IMR-90 (cell line): ENCODE measurements at regions not wholly inside any gene's neighbourhood (a gene's known extent, or its start where the extent isn't known, plus 50 kb on each side); places are given as distances from the start of the nearest gene placed in this dataset.

Experiments used
- ATAC-seq: fragments of 200-7000 bp; cut with Tn5 transposase; 2 replicates; pipeline ENCODE4 v1.9.1; 2020; ENCODE audit warnings: low read depth, mild to moderate bottlenecking, moderate library complexity
- BruUV-seq: library from RNA; stranded (reverse); fragments of 400-500 nt; replicated peaks from 2 replicates; lab custom pipeline; 2021; lab: Mats Ljungman, UMichigan
- CTCF ChIA-PET: fragments of 300-600 bp; formaldehyde crosslinking; extraction: SDS; loops from one replicate; lab custom pipeline; 2021; ENCODE audit warnings: antibody characterized with exemption; lab: Yijun Ruan, JAX
- POLR2A ChIA-PET: fragments of 300-600 bp; sonication (Branson Sonifier 250); formaldehyde crosslinking; loops from one replicate; lab custom pipeline; 2022; ENCODE audit warnings: antibody characterized with exemption; ENCODE audit not compliant: unreplicated experiment; lab: Charles Lee
- DNase-seq: peaks from one replicate; pipeline ENCODE4 v3.0.0; 2013
- H2AFZ ChIP-seq: replicated peaks from 2 replicates; pipeline ENCODE3; 2013; ENCODE audit warnings: low read length, mild to moderate bottlenecking; ENCODE audit not compliant: poor library complexity
- H2AK5ac ChIP-seq: 2 replicates; pipeline ENCODE4 v1.6.1; 2013; ENCODE audit warnings: low read depth, low read length, inconsistent platforms
- H2AK9ac ChIP-seq: replicated peaks from 2 replicates; pipeline ENCODE3; 2013; ENCODE audit warnings: mild to moderate bottlenecking, low read depth, low read length, moderate library complexity; ENCODE audit not compliant: poor library complexity
- H2BK120ac ChIP-seq: 2 replicates; pipeline ENCODE4 v1.6.1; 2013; ENCODE audit warnings: low read depth, low read length, inconsistent platforms
- H2BK15ac ChIP-seq: 3 replicates; pipeline ENCODE4 v1.6.1; 2013; ENCODE audit warnings: low read depth, low read length, inconsistent platforms
- H2BK20ac ChIP-seq: 2 replicates; pipeline ENCODE4 v1.6.1; 2013; ENCODE audit warnings: low read depth, mild to moderate bottlenecking, inconsistent platforms, low read length, moderate library complexity
- H2BK5ac ChIP-seq: 2 replicates; pipeline ENCODE4 v1.6.1; 2013; ENCODE audit warnings: mild to moderate bottlenecking, low read depth, low read length, inconsistent platforms; ENCODE audit not compliant: poor library complexity, severe bottlenecking
- H3K14ac ChIP-seq: replicated peaks from 2 replicates; pipeline ENCODE4 v1.6.1; 2013; ENCODE audit warnings: low read depth, low read length, inconsistent platforms
- H3K18ac ChIP-seq: 2 replicates; pipeline ENCODE4 v1.6.1; 2013; ENCODE audit warnings: low read depth, low read length, control low read depth
- H3K23ac ChIP-seq: 2 replicates; pipeline ENCODE4 v1.6.1; 2013; ENCODE audit warnings: low read depth, low read length, inconsistent platforms
- H3K27ac ChIP-seq: 2 replicates; pipeline ENCODE4 v1.5.1; 2013; ENCODE audit warnings: mild to moderate bottlenecking, control low read depth, low read length; ENCODE audit not compliant: insufficient read depth
- H3K27me3 ChIP-seq: 2 replicates; pipeline ENCODE4 v1.6.1; 2013; ENCODE audit warnings: low read length; ENCODE audit not compliant: control insufficient read depth, insufficient read depth
- H3K36me3 ChIP-seq: 2 replicates; pipeline ENCODE4 v1.6.1; 2013; ENCODE audit warnings: low read length, mixed read lengths; ENCODE audit not compliant: control insufficient read depth, insufficient read depth
- H3K4ac ChIP-seq: 2 replicates; pipeline ENCODE4 v1.6.1; 2013; ENCODE audit warnings: low read depth, low read length, inconsistent platforms
- H3K4me1 ChIP-seq: 2 replicates; pipeline ENCODE4 v1.6.1; 2013; ENCODE audit warnings: low read length, mixed read lengths; ENCODE audit not compliant: control insufficient read depth, insufficient read depth
- H3K4me2 ChIP-seq: 2 replicates; pipeline ENCODE4 v1.6.1; 2013; ENCODE audit warnings: low read depth, mild to moderate bottlenecking, control low read depth, low read length, moderate library complexity
- H3K4me3 ChIP-seq: 2 replicates; pipeline ENCODE4 v1.5.1; 2013; ENCODE audit warnings: low read depth, mild to moderate bottlenecking, control low read depth, low read length, moderate library complexity; ENCODE audit not compliant: insufficient read depth
- H3K56ac ChIP-seq: 2 replicates; pipeline ENCODE4 v1.6.1; 2013; ENCODE audit warnings: low read length, inconsistent platforms; ENCODE audit not compliant: insufficient read depth; ENCODE audit errors: extremely low read depth
- H3K79me1 ChIP-seq, 2 experiments: 2 replicates each; pipeline ENCODE4 v1.6.1; 2013; ENCODE audit warnings: low read length in 2 of 2, inconsistent platforms in 1 of 2, low read depth in 1 of 2
- H3K9ac ChIP-seq: 2 replicates; pipeline ENCODE4 v1.6.1; 2013; ENCODE audit warnings: low read depth, low read length, control low read depth
- H3K9me1 ChIP-seq: 2 replicates; pipeline ENCODE4 v1.6.1; 2013; ENCODE audit warnings: low read length, inconsistent platforms; ENCODE audit not compliant: insufficient read depth
- H3K9me3 ChIP-seq: 2 replicates; pipeline ENCODE4 v1.6.1; 2013; ENCODE audit warnings: low read length; ENCODE audit not compliant: control insufficient read depth, insufficient read depth
- H4K20me1 ChIP-seq: 2 replicates; pipeline ENCODE4 v1.6.1; 2013; ENCODE audit warnings: low read length, inconsistent platforms; ENCODE audit not compliant: insufficient read depth
- H4K5ac ChIP-seq: 2 replicates; pipeline ENCODE4 v1.6.1; 2013; ENCODE audit warnings: mild to moderate bottlenecking, low read depth, low read length, control low read depth
- H4K8ac ChIP-seq, 2 experiments: 2 replicates each; pipeline ENCODE4 v1.6.1; 2013; ENCODE audit warnings: low read depth in 2 of 2, low read length in 2 of 2, control low read depth in 1 of 2, inconsistent platforms in 1 of 2
- H4K91ac ChIP-seq: 2 replicates; pipeline ENCODE4 v1.6.1; 2013; ENCODE audit warnings: low read depth, low read length, inconsistent platforms; ENCODE audit not compliant: insufficient read depth
- BHLHE40 ChIP-seq: fragments of 150-350 bp; IDR thresholded peaks from 2 replicates; pipeline ENCODE4 v1.6.1; 2016; ENCODE audit warnings: mild to moderate bottlenecking, low read depth, low read length
- CEBPB ChIP-seq: IDR thresholded peaks from 2 replicates; pipeline ENCODE4 v1.6.1; 2012; ENCODE audit warnings: low read depth, low read length, improper control_type of control experiment
- ELK1 ChIP-seq: fragments of 150-350 bp; IDR thresholded peaks from 2 replicates; pipeline ENCODE4 v1.6.1; 2016; ENCODE audit warnings: low read depth, mild to moderate bottlenecking, low read length, moderate library complexity, borderline replicate concordance
- MXI1 ChIP-seq: IDR thresholded peaks from 2 replicates; pipeline ENCODE4 v1.6.1; 2012; ENCODE audit warnings: low read depth, mild to moderate bottlenecking, low read length, moderate library complexity, borderline replicate concordance
- NFE2L2 ChIP-seq: fragments of 150-350 bp; IDR thresholded peaks from 2 replicates; pipeline ENCODE4 v1.6.1; 2016; ENCODE audit warnings: low read depth, mild to moderate bottlenecking, low read length
- RCOR1 ChIP-seq: IDR thresholded peaks from 2 replicates; pipeline ENCODE4 v1.6.1; 2012; ENCODE audit warnings: mild to moderate bottlenecking, low read length, improper control_type of control experiment; ENCODE audit not compliant: insufficient replicate concordance
- WGBS, 2 experiments: methylation state at CpG; one replicate each; pipeline versions ENCODE4 v1.1.5 to v1.1.7; 2013; ENCODE audit warnings: missing lambda C conversion rate in 2 of 2; ENCODE audit not compliant: insufficient read length in 1 of 2; ENCODE audit errors: extremely low coverage in 2 of 2; 5-methylcytosine and 5-hydroxymethylcytosine counted together
- dilution Hi-C: fragments of 300-500 bp; cut with HindIII; formaldehyde crosslinking; loops from one replicate; pipeline ENCODE4 v1.14.3; 2018; ENCODE audit warnings: low sequenced_read_pairs; ENCODE audit not compliant: unreplicated experiment
- in situ Hi-C: fragments of 300-500 bp; cut with MboI; formaldehyde crosslinking; loops from 3 replicates; pipeline ENCODE4 v1.14.3; 2019; ENCODE audit warnings: low sequenced_read_pairs, inconsistent platforms, mixed read lengths
- intact Hi-C: fragments of 100-400 bp; cut with micrococcal nuclease; formaldehyde crosslinking; loops from 2 replicates; pipeline ENCODE4 v1.10.0; 2022

GRCh38 chr17:72189768-72190593, 69.2 kb downstream of the SOX9 start:
- no TSS peak for BruUV-seq
- ChIA-PET CTCF (interaction anchor here (0.6 kb wide), 1 partner anchor 11 kb away, joined by 4 read pairs; no protein-coding TSS in a partner anchor), POLR2A (no interaction called here)
- no peaks in the 10 kb centered on the region for H3K36me3 ChIP-seq
- H2AK9ac ChIP-seq: no peak overlapping the region
- peak overlapping the region in 1 of 2 experiments; percentile 47; a peak in 2 of 4 replicates for H4K8ac ChIP-seq
- H2AK5ac ChIP-seq: peak overlapping the region; percentile 26
- in situ Hi-C loops: no loop called here
- peaks cover 23% of the 10 kb centered on the region for H3K9me1 ChIP-seq
- intact Hi-C loops: no loop called here
- no peak overlapping the region for H3K4me3 ChIP-seq
- H2BK20ac ChIP-seq: peak overlapping the region; percentile 36; the same call in 1 of the 2 replicates
- no peak overlapping the region for H3K23ac ChIP-seq
- ATAC-seq (no peak), DNase-seq (peak; percentile 36)
- 94% methylated on average over 2 of the region's 5 CpGs; no CpG with 5 or more reads in 1 of the 2 experiments for WGBS, 2 experiments
- peak overlapping the region; percentile 53 for H4K91ac ChIP-seq
- H2BK120ac ChIP-seq: peak overlapping the region; percentile 56; the same call in 1 of the 2 replicates
- peak overlapping the region; percentile 31; the same call in 1 of the 2 replicates for H3K4ac ChIP-seq
- no peak overlapping the region for H3K56ac ChIP-seq
- dilution Hi-C loops: no loop called here
- no peak for TF ChIP-seq RCOR1
- TF ChIP-seq MXI1: no peak
- TF ChIP-seq NFE2L2: no peak
- TF ChIP-seq ELK1: no peak
- TF ChIP-seq BHLHE40: no peak
- TF ChIP-seq CEBPB: no peak
- no peak overlapping the region for H3K4me2 ChIP-seq
- H3K14ac ChIP-seq: peak overlapping the region; percentile 57
- peak overlapping the region; percentile 15 for H4K5ac ChIP-seq
- peak overlapping the region; percentile 46 for H2AFZ ChIP-seq
- no peaks in the 10 kb centered on the region for H3K27me3 ChIP-seq
- no peak overlapping the region for H2BK5ac ChIP-seq
- 0 out of 4 replicates have a peak, but pooled peaks cover 0 to 3% of the 10 kb centered on the region in 2 experiments for H3K79me1 ChIP-seq
- H4K20me1 ChIP-seq: no peaks in the 10 kb centered on the region
- no peak overlapping the region for H3K27ac ChIP-seq
- H3K18ac ChIP-seq: peak overlapping the region; percentile 5; the same call in 1 of the 2 replicates
- H3K9ac ChIP-seq: no peak overlapping the region
- peaks cover 25% of the 10 kb centered on the region for H3K4me1 ChIP-seq
- H3K9me3 ChIP-seq: no peaks in the 10 kb centered on the region
- H2BK15ac ChIP-seq: 0 out of 3 replicates have a peak overlapping the region, but pooled peaks have one; percentile 32
